Liver (tissue), 8 donors: ENCODE measurements at regions not wholly inside any gene's neighbourhood (a gene's known extent, or its start where the extent isn't known, plus 50 kb on each side); places are given as distances from the start of the nearest gene placed in this dataset.

Experiments
- DNase-seq: peaks from one replicate; pipeline ENCODE4 v3.0.0-alpha.2; 2017; ENCODE audit warnings: low spot score
- H3K27ac ChIP-seq, 2 donors: one replicate each; pipeline ENCODE4 v1.7.0; 2013; ENCODE audit warnings: inconsistent platforms in 2 of 2, low read length in 2 of 2, control low read depth in 1 of 2, low read depth in 1 of 2, mild to moderate bottlenecking in 1 of 2
- H3K27me3 ChIP-seq, 4 donors: one replicate each; pipeline versions ENCODE4 v1.6.1 to v1.7.0; 2013; ENCODE audit warnings: low read length in 3 of 4, inconsistent platforms in 1 of 4, mild to moderate bottlenecking in 1 of 4, moderate library complexity in 1 of 4; ENCODE audit not compliant: control insufficient read depth in 4 of 4, insufficient read depth in 4 of 4
- H3K36me3 ChIP-seq, 4 donors: one replicate each; pipeline versions ENCODE4 v1.6.1 to v1.7.0; 2013; ENCODE audit warnings: low read length in 3 of 4, mild to moderate bottlenecking in 3 of 4, low read depth in 1 of 4, moderate library complexity in 1 of 4; ENCODE audit not compliant: control insufficient read depth in 4 of 4, insufficient read depth in 3 of 4
- H3K4me1 ChIP-seq, 4 donors: one replicate each; pipeline versions ENCODE4 v1.6.1 to v1.7.0; 2013; ENCODE audit warnings: low read length in 3 of 4, mild to moderate bottlenecking in 3 of 4, moderate library complexity in 1 of 4; ENCODE audit not compliant: control insufficient read depth in 4 of 4, insufficient read depth in 4 of 4
- H3K4me3 ChIP-seq, 3 donors: one replicate each; pipeline versions ENCODE4 v1.6.1 to v1.7.0; 2013; ENCODE audit warnings: low read length in 3 of 3, control low read depth in 1 of 3, low read depth in 1 of 3, mild to moderate bottlenecking in 1 of 3
- H3K9ac ChIP-seq, 2 donors: one replicate each; pipeline ENCODE4 v1.7.0; 2013; ENCODE audit warnings: low read length in 2 of 2, mild to moderate bottlenecking in 2 of 2, moderate library complexity in 2 of 2, control low read depth in 1 of 2, low read depth in 1 of 2
- H3K9me3 ChIP-seq, 4 donors: one replicate each; pipeline versions ENCODE4 v1.6.1 to v1.7.0; 2013; ENCODE audit warnings: low read length in 3 of 4; ENCODE audit not compliant: control insufficient read depth in 4 of 4
- ATF3 ChIP-seq: IDR thresholded peaks from 2 replicates; pipeline ENCODE4 v1.6.1; 2016; ENCODE audit warnings: antibody characterized with exemption
- CTCF ChIP-seq: fragments of 150-350 bp; IDR thresholded peaks from 2 replicates; pipeline ENCODE4 v1.5.1; 2017; ENCODE audit warnings: improper control_type of control experiment, low read depth, low read length; ENCODE audit not compliant: missing input control
- EGR1 ChIP-seq, 2 donors: IDR thresholded peaks; 2 replicates each; pipeline ENCODE4 v1.6.1; 2016 to 2018; ENCODE audit warnings: antibody characterized with exemption in 2 of 2, low read depth in 2 of 2
- FOXA1 ChIP-seq: IDR thresholded peaks from 2 replicates; pipeline ENCODE4 v1.6.1; 2016; ENCODE audit warnings: antibody characterized with exemption
- FOXA2 ChIP-seq: IDR thresholded peaks from 2 replicates; pipeline ENCODE4 v1.6.1; 2016; ENCODE audit warnings: antibody characterized with exemption
- GABPA ChIP-seq, 2 donors: IDR thresholded peaks in 1 of 2; conservative IDR thresholded peaks in 1 of 2; 2 replicates each; pipeline ENCODE4 v1.6.1; 2016; ENCODE audit warnings: antibody characterized with exemption in 2 of 2, mild to moderate bottlenecking in 1 of 2, moderate library complexity in 1 of 2
- HNF4A ChIP-seq, 2 donors: conservative IDR thresholded peaks; 2 replicates each; pipeline ENCODE4 v1.6.1; 2016; ENCODE audit warnings: antibody characterized with exemption in 2 of 2, mild to moderate bottlenecking in 2 of 2
- HNF4G ChIP-seq: IDR thresholded peaks from 2 replicates; pipeline ENCODE4 v1.6.1; 2016; ENCODE audit warnings: antibody characterized with exemption
- JUND ChIP-seq, 2 donors: IDR thresholded peaks; 2 replicates each; pipeline ENCODE4 v1.6.1; 2016; ENCODE audit warnings: antibody characterized with exemption in 2 of 2
- MAX ChIP-seq: IDR thresholded peaks from 2 replicates; pipeline ENCODE4 v1.6.1; 2016; ENCODE audit warnings: antibody characterized with exemption
- NR2F2 ChIP-seq: IDR thresholded peaks from 2 replicates; pipeline ENCODE4 v1.6.1; 2016; ENCODE audit warnings: antibody characterized with exemption
- RAD21 ChIP-seq, 2 donors: IDR thresholded peaks; 2 replicates each; pipeline ENCODE4 v1.6.1; 2016; ENCODE audit warnings: antibody characterized with exemption in 2 of 2, mild to moderate bottlenecking in 2 of 2
- REST ChIP-seq: IDR thresholded peaks from 2 replicates; pipeline ENCODE4 v1.6.1; 2016; ENCODE audit warnings: antibody characterized with exemption, mild to moderate bottlenecking
- RXRA ChIP-seq, 2 donors: IDR thresholded peaks; 2 replicates each; pipeline ENCODE4 v1.6.1; 2017 to 2018; ENCODE audit warnings: antibody characterized with exemption in 2 of 2, mild to moderate bottlenecking in 1 of 2
- TAF1 ChIP-seq: conservative IDR thresholded peaks from 2 replicates; pipeline ENCODE4 v1.6.1; 2016; ENCODE audit warnings: antibody characterized with exemption, mild to moderate bottlenecking
- ZBTB33 ChIP-seq: IDR thresholded peaks from 2 replicates; pipeline ENCODE4 v1.6.1; 2016; ENCODE audit warnings: antibody characterized with exemption
- WGBS: extraction: QIAGEN DNeasy Blood & Tissue Kit; methylation state at CpG from one replicate; pipeline ENCODE4 v1.1.7; 2013; 5-methylcytosine and 5-hydroxymethylcytosine counted together
- donor health status: healthy.
- donor health status: healthy.
- donor health status: healthy.
- donor health status: healthy.
- donor health status: healthy.

GRCh38 chr22:48858121-48858520 is 969.6 kb downstream of the BRD1 start:
- TF ChIP-seq NR2F2 (no peak), ZBTB33 (no peak), JUND (IDR thresholded peaks at IDR 0.05) (no peak), FOXA1 (no peak), EGR1 (IDR thresholded peaks at IDR 0.05; ENCODE audit: low read depth in 2 of 2) (no peak), ATF3 (no peak), MAX (no peak), FOXA2 (no peak), TAF1 (no peak), CTCF (no peak), HNF4A (conservative IDR thresholded peaks at IDR 0.05) (no peak), RXRA (IDR thresholded peaks at IDR 0.05) (no peak), GABPA (IDR thresholded peaks at IDR 0.05 in 1 of 2, conservative IDR thresholded peaks at IDR 0.05 in 1 of 2) (no peak), REST (no peak)
- Histone ChIP-seq H3K9me3 (no peaks in the 10 kb centered on the region), H3K27me3 (peaks cover 0 to 3% (median 0%) of the 10 kb centered on the region in 4 donors), H3K36me3 (no peaks in the 10 kb centered on the region), H3K9ac (no peak overlapping the region), H3K4me1 (no peaks in the 10 kb centered on the region), H3K4me3 (no peak overlapping the region), H3K27ac (no peak overlapping the region)
- DNase-seq, result no peak
- 80% methylated on average over 9 of the region's 9 CpGs for WGBS

- DNase-seq, result no peak
Measured at GRCh38 chr22:48857202-48857805, 970.4 kb downstream of the BRD1 start.

More at GRCh38 chr22:48857202-48857805, 970.4 kb downstream of the BRD1 start:
- no peaks in the 10 kb centered on the region for H3K9me3 ChIP-seq
- no peaks in the 10 kb centered on the region for H3K36me3 ChIP-seq
- no peak overlapping the region for H3K4me3 ChIP-seq
- 84% methylated on average over 13 of the region's 13 CpGs for WGBS
- no peak overlapping the region for H3K27ac ChIP-seq
- peaks cover 0 to 3% (median 0%) of the 10 kb centered on the region in 4 donors for H3K27me3 ChIP-seq
- no peaks in the 10 kb centered on the region for H3K4me1 ChIP-seq
- TF ChIP-seq HNF4G (no peak), FOXA1 (no peak), JUND (IDR thresholded peaks at IDR 0.05) (no peak), RAD21 (IDR thresholded peaks at IDR 0.05) (no peak), TAF1 (no peak), FOXA2 (no peak), RXRA (IDR thresholded peaks at IDR 0.05) (no peak), NR2F2 (no peak), REST (no peak), CTCF (no peak)
- H3K9ac ChIP-seq, result no peak overlapping the region
